ENCODE measurements at regions not wholly inside any gene's neighbourhood (a gene's known extent, or its start where the extent isn't known, plus 50 kb on each side); places are given as distances from the start of the nearest gene placed in this dataset.

DNA sequence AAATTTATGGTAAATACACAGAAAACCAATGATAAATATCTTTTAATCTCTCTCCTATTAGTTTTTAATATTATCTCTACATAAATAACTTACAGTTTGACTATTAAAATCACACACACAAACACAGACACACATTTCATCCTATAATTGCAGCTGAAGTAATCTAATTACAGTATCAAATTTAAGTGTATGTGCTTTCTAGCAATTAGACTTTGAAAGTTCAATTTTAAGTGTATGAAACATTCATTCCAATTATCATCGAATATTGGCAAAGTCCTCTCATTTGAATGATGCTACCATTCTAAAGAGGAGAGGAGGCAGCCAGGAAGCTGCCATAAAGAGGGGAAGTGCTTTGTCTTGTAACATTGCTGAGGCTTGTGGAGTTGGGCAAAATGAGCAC lies 221.2 kb upstream of the PABPC4L start:
- TF ChIP-seq POLR2A (IDR thresholded peaks at IDR 0.05) = no peak
- TF ChIP-seq, protein P1, sequence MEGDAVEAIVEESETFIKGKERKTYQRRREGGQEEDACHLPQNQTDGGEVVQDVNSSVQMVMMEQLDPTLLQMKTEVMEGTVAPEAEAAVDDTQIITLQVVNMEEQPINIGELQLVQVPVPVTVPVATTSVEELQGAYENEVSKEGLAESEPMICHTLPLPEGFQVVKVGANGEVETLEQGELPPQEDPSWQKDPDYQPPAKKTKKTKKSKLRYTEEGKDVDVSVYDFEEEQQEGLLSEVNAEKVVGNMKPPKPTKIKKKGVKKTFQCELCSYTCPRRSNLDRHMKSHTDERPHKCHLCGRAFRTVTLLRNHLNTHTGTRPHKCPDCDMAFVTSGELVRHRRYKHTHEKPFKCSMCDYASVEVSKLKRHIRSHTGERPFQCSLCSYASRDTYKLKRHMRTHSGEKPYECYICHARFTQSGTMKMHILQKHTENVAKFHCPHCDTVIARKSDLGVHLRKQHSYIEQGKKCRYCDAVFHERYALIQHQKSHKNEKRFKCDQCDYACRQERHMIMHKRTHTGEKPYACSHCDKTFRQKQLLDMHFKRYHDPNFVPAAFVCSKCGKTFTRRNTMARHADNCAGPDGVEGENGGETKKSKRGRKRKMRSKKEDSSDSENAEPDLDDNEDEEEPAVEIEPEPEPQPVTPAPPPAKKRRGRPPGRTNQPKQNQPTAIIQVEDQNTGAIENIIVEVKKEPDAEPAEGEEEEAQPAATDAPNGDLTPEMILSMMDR (IDR thresholded peaks at IDR 0.05) = no peak
